A172 (cell line): ENCODE measurements at regions not wholly inside any gene's neighbourhood (a gene's known extent, or its start where the extent isn't known, plus 50 kb on each side); places are given as distances from the start of the nearest gene placed in this dataset.

ENCODE experiments used
- DNase-seq: peaks from one replicate; pipeline ENCODE4 v3.0.0-alpha.2; 2015; ENCODE audit warnings: low spot score

GRCh38 chr12:34395056-34396005 is 373.0 kb downstream of the ALG10 start:
- no peak for DNase-seq

GRCh38 chr12:34396006-34396860 is 373.9 kb downstream of the ALG10 start:
- no peak for DNase-seq

GRCh38 chr12:34396861-34397590 is 374.7 kb downstream of the ALG10 start:
- no peak for DNase-seq

GRCh38 chr12:34397591-34398365 is 375.5 kb downstream of the ALG10 start:
- no peak for DNase-seq

GRCh38 chr12:34398366-34398705 is 376.0 kb downstream of the ALG10 start:
- DNase-seq: no peak

GRCh38 chr12:34398706-34399630 is 376.7 kb downstream of the ALG10 start:
- DNase-seq: no peak

- DNase-seq: no peak
Observed at GRCh38 chr12:34399631-34400410, 377.5 kb downstream of the ALG10 start.

GRCh38 chr12:34400411-34400881 is 378.1 kb downstream of the ALG10 start:
- no peak for DNase-seq

GRCh38 chr12:34400986-34401658 is 378.8 kb downstream of the ALG10 start:
- DNase-seq: no peak

- DNase-seq: no peak
Observed at GRCh38 chr12:34401659-34402227, 379.4 kb downstream of the ALG10 start.

GRCh38 chr12:34402228-34402898 is 380.1 kb downstream of the ALG10 start:
- DNase-seq: no peak

- no peak for DNase-seq
Observed at GRCh38 chr12:34402899-34403705, 380.8 kb downstream of the ALG10 start.

GRCh38 chr12:34403706-34404376 is 381.5 kb downstream of the ALG10 start:
- no peak for DNase-seq

- DNase-seq: no peak
Observed at GRCh38 chr12:34404377-34405285, 382.3 kb downstream of the ALG10 start.
